NCI-H2196 (cell line): ENCODE measurements at regions not wholly inside any gene's neighbourhood (a gene's known extent, or its start where the extent isn't known, plus 50 kb on each side); places are given as distances from the start of the nearest gene placed in this dataset.
"Not testable (repeated sequence)": the region's sequence is repeated elsewhere in the genome, so short reads cannot be mapped to it uniquely, and the experiment has no call there.

ENCODE experiments used
- DNase-seq: peaks from one replicate; lab custom pipeline; 2025; ENCODE audit not compliant: unreplicated experiment; lab: John Stamatoyannopoulos, UW

DNA sequence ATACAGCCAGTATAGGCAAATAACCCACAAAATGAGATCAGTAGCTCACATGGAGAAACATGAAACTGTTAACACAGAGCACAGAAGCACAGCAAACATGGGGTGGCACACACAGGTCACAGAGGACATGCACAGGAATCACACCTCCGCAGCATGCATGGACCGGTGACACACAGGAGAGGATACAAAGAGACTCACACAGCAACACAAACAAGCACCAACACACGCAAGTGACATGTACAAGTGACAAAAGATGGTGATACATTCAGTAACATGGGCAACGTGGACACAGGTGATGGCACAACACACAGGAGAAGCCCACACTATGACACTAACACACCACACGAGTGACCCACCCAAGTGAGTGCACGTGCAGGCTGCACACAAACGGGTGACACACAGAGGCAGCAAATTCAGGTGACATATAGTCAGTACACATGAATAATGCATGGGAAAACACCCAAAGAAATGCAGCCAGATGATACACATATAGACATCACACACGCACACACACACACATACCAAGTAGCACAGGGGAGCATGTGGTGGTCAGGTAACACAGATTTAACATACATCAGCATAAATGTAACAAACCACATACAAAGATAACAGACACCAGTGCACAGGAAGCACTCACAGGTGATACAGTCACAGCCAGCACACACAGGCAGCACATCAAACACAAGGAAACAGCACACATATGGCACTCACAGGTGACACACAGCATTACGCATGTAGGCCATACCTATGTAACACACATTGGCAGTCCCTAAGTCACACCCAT lies 216.0 kb upstream of the SFSWAP start:
- no peak for DNase-seq

DNA sequence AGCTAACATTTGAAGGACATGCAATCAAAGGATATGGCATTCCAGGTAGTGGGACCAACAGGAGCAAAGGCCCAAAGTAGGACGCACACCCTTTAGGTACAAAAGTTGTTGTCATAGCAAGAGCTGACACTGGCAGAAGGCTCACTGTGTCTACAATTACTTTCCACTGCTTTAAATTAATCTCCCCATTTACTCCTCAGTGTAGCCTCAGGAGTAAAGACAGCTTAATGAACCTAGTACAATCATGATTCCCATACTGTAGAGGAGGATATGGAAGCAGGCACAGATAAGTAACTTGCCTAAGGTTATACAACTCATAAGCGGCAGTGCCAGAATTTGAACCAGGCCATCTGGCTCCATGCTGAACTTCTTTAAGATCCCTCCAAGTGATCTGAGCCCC lies 212.9 kb upstream of the SFSWAP start:
- no peak for DNase-seq

DNA sequence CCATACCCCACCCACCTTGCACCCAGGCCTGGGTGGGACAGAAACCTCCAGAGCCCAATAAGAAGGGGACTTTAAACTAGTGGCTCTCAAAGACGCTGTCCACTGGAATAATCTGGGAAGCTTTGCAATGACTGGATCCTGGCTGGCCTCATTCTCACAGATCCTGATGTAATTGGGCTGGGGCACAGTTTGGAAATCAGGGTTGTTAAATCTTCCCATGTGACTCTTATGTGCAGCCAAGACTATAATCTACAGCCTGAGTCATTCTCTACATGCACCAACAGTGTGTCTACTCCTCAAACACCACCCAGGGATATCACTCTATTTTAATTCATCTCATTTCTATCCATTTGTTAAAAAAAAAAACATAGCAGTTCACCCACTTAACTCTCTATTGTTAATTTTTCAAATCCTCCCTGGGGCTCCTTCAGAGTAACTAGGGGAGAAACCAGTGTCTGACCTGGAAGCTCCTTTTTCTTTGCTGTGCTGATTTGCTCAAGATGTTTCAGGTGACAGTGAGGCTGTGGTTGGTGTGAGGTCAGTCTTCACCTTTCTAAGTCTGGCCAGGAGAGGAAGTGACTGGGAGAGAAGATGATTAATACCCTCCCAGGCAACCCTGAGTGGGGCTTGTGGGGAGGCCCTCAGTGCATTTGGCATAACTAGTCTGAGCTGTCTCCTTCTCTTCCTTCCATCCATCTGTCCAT lies 211.6 kb upstream of the SFSWAP start:
- no peak for DNase-seq

DNA sequence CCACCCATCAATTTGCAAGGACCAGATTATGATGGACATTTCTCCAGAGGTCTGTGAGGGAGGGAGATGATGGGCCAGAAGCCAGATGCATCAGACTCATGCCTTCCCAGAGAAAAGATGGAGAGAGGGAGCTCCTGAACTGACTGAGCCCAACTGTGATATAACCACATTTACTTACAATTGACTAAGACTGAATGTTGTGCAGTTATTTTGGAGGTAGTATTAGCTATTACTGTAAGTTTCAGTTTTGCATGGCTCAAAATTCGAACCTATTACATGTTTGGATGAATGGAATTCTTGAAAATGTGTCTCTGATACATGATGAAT lies 211.1 kb upstream of the SFSWAP start:
- no peak for DNase-seq

DNA sequence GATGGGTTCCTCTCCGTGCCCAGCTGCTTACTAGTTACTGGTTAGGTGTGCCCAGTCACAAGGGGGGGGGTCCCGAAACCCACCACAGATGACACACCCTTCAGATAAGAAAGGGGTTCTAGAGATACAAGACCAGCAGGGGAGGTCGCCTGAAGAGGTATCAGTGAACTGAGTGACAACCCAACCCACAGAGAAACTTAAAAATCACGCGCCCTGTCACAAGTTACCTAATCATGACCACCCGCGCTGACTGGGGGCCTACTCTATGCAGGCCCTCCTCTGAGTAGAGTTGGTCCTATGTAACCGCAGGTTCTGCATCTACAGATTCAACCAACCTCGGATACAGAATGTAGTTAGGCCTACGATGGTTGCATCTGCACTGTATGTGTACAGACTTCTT lies 210.3 kb upstream of the SFSWAP start:
- DNase-seq: no peak

DNA sequence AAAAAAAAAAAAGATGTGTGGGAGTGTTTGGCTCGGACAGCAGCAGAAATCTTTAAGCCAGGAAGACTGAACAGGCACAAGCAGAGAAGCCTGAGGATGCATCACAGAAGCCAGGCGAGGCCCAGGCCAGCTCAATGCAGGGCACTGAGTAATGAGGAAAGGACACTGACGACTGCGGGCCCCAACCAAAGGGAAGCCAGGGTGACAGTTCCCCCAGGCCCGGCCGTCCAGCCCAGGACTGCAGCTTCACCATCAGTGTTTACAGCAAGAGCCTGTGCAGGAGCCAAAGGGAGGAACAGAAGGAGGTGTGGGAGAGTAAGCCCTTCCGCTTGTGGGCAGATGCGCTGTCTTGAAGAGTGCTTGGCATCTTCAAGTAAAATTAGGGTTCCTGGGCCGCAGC lies 205.3 kb upstream of the SFSWAP start:
- DNase-seq: no peak

DNA sequence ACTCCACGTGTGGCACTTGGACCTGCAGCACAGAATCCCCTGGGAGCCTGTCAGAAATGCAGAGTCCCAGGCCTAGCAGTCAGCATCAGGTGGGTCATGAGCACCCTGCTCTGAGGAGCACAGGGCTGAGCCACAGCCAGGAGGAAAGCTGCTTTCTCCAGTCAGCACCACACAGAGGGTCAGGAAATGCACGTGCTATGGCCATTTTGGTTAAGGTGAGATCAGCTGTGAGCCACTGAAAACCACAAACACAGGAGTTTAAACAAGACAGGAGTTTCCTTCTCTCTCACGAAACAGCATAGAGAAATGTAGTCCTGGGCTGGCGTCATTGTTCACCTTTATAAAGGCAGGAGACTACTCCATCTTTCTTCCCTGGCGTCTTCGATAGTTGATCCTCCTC lies 204.5 kb upstream of the SFSWAP start:
- no peak for DNase-seq

DNA sequence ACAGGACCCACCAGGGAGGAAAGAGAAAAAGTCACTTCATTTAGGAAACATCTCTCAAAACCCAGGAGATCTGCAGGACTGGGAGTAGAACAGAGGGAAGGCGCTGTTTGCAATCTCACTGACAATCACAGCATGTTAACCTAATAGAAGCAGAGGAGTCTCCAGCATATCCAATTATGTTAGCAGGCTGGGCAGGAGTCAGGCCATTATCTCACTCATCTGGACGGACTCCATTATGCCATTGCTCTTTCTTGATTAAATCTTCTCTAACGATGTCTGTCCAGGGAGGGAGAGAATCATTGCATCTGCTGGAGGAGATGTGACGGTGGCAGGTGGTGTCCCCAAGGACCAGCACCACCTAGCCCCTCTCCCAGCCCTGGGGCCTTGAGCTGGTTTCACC lies 203.8 kb upstream of the SFSWAP start:
- DNase-seq: no peak

DNA sequence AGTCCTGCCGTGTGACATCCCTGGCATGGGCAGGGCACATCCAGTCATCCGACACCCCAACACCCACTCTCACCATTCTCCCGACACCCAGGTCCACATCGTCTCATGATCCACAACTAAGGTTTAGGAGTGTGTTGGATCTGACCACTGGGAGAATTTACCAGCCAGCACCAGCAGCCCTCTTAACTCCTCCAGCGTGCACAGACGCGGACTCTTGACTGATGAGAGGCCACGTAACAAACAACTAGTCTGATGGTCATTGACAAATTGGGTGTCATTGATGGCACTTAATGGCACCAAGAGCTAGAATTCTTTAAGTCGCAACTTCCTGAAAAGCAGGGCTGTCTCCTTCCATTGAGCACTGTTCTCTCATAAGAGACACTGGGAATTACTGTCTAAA lies 203.0 kb upstream of the SFSWAP start:
- no peak for DNase-seq

DNA sequence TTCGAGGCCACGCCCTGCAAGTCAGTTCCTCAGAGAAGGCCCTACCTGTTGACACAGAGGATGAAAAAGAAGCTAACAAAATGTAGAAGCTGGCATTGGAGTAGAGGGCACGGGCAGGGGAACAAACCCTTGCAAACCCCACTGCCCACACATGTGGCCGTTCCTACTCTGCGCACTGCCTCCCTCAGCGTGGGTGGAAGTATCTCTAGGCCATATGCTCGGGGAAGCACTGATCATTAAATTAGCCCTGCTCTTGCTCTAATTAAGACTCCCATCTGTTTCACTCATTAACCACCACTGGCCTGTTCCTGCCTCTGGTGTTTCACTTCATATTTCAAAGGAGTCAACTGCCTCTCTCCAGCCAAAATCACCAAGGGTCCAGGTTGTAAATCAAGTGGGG lies 201.2 kb upstream of the SFSWAP start:
- no peak for DNase-seq

DNA sequence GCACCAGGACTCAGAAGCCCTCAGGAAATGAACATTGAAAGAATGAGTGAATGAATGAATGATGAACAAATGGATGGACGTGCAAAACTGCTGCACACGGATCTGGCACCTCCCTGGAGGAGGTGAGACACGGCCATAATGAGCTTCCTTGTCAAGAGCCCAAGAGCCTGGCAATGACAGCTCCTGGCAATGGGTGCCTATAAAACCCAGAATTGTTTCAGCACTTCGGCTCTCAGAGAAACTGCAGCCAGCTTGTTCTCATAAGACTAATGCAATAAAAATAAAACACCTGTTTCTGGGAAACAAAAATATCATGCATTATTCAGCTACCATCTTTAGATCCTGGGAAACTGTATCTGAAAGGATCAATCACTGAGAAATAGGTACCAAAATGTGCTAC lies 200.5 kb upstream of the SFSWAP start:
- DNase-seq: no peak

DNA sequence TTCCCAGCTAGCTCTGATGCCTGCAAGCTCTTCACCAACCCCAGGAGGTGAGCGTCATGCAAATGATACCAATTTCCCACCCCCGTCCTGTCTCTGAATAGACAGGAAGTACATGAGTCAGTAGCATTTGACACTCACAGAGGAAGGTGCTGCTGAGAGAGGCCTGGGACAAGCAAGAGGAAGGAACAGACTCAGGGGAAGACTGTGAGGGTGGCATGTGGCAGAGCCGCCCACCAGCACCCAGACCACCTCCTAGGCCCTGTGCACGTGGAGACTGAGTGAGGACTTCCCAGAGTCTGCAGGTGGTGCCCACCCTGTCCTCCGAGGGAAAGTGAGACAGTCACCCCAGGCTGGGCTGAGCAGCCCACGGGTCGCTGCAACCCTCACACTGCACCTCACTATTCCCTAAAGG lies 199.5 kb upstream of the SFSWAP start:
- DNase-seq: peak; percentile 17

DNA sequence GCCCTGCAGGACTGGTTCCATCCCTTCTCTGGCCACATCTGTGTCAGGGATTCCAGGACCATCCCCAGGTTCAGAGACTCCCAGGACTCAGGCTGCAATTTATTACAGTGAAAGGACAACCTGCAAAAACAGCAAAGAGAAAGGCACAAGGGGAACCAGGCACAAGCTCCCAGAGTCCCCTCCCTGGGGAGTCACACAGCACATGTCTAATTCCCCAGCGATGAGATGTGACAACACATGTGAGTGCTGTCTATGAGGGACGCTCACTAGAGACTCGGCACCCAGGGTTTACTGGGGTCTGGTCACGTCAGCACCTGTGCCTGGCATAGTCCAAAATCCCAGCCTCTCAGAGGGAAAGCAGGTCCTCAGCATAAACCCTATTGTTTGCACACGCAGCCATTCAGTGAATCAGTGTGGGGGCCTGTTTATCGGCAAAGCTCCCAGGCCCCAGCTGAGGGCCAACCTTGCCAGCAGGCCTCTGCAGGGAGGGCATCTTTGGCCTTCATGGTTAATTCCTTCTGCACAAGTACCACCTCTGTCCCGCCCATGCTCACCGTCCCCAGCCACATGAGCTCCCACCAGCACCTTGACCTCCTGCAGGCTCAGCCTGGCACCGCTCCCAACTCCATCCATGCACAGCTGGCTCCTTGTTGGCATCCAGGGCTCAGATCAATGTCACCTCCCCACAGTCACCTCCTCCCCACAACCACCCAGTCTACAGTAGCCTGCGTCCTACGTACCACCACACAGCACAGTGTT lies 198.9 kb upstream of the SFSWAP start:
- DNase-seq: no peak

DNA sequence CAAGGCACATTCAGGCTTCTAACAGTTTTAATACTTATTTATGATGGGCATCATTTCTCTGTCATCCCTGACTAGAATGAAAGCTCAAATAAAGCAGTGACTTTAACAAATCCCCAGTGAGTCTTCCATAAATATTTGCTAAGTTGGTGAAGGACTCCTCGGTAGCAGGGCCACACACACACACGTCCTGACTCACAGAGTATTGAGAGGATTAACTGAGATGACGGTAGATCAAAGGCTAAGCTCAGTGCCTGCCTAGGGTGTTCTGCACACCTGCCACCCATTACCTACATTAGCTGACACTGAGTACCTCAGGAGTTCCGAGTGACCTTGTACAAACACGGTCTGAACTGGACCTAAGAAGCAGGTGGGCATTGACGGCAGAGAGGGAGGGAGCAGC lies 197.3 kb upstream of the SFSWAP start:
- DNase-seq: no peak

DNA sequence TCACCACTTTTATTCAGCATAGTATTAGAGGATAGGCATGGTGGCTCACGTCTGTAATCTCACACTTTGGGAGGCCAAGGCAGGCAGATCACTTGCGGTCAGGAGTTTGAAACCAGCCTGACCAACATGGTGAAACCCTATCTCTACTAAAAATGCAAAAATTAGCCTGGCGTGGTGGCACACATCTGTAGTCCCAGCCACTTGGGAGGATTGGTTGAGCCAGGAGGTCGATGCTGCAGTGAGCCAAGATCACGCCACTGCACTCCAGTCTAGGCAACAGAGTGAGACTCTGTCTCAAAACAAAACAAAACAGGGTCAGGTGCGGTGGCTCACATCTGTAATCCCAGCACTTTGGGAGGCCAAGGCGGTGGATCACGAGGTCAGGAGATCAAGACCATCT lies 190.3 kb upstream of the SFSWAP start:
- not testable (repeated sequence) for DNase-seq

DNA sequence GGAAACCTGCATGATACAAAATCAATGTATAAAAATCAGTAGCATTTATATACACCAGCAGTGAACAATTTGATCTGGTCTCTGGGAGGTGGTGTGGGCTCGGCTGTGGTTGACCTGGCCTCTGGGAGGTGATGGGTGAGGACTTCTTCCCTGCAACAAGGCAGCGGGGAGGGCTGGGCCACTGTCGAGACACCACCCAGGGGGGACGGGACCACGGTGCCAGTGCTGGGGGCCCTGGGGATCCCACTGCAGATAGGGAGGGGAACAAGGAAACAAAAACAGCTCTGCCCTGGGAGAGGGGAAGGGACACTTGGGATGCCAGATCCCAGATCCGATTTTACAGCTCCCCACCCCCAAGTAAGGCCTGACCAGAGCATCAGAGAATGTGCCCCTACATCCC lies 189.6 kb upstream of the SFSWAP start:
- no peak for DNase-seq

DNA sequence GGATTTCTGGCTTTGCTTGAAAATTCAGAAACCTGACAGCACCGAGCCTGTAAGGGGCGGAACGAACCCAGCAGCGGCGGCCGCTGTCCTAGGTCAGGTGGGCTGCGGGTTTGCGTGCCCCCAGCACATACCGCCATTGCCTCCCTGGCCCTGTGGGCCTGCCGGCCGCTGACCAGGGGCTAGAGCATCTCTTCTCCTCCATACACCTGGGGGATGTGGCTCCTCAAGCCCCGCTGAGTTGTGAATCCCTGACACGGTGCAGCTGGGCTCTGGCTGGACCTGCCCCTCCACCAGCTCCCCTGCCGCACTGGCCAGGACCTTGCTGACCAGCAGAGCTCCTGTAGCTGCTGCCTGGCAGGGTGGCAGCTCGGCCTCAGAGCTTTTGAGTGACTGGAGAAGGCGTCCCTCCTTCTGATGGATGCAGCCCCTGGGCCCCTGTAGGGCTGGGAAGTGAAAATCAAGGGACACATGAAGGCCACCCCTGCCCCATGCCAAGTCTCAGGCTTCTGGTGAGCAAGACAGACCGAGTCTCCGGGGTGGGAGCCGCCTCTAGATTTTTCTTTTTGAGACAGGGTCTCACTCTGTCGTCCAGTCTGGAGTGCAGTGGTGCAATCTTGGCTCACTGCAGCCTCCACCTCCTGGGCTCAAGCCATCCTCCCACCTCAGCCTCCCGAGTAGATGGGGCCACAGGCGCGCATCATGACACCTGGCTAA lies 184.9 kb upstream of the SFSWAP start:
- DNase-seq: no peak

DNA sequence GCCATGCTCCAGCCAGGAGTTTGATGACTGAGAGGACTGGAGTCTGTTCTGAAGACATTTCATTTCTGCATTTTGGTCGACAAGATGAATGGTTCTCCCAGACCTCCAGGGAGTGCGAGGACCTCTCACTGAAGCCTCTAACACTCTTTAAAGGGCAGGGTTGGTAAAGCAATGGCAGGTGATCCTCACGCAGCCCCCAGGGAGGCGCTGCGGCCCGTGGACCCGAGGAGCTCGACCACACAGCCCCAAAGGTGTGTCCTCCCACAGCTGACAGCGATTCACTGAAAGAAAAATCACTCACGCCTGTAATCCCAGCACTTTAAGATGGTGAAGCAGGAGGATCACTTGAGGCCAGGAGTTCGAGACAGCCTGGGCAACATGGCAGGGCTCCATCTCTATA lies 183.8 kb upstream of the SFSWAP start:
- no peak for DNase-seq

DNA sequence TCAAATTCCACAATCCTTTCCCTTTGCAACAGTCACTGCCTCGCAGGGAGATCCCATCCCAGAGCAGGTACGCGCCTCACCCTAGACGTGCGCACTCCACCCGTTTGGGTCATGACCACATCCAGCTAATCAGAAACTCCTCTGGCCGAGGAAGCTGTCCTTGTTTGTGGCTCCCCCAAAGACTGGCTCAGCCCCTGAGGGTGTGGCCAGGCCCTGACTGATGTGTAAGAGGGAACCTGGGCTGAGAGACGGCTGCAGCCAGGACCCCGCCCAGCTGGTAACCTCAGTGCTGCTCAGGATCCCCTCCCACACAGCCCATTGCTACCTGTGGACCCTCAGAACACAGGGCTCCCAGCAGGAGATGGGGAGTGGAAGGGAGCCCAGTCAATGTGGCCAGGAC lies 183.2 kb upstream of the SFSWAP start:
- DNase-seq: no peak

DNA sequence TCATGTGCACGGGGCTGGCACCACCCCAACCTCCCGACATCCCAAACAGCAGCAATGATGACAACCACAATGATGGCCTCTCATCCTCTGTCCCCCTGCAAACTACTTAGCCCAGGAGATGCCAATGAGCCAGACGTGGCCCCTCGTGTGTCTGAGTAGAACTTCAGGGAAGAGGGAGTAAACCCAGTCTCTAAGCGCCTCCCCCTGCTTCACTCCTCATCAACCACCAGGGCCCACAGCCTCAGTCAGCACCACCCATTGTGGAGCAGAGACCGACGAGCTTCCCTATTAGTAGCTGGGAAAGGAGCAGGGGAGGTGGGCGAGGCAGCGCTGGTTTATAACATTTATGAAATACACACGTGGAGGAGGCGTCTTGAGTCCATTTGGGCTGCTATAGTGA lies 182.7 kb upstream of the SFSWAP start:
- no peak for DNase-seq

DNA sequence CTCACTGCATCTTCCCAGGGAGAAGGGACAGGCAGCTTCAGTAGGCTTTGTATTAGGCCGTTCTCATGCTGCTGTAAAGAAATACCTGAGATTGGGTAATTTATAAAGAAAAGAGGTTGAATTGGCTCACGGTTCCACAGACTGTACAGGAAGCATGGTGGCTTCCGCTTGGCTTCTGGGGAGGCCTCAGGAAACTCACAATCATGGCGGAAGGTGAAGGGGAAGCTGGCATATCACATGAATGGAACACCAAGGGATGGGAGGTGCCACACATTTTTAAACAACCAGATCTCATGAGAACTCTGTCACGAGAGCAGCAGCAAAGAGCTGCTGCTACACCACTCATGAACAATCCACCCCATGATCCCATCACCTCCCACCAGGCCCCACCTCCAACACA lies 182.2 kb upstream of the SFSWAP start:
- DNase-seq: no peak
